ENCODE measurements at regions not wholly inside any gene's neighbourhood (a gene's known extent, or its start where the extent isn't known, plus 50 kb on each side); places are given as distances from the start of the nearest gene placed in this dataset.

DNA sequence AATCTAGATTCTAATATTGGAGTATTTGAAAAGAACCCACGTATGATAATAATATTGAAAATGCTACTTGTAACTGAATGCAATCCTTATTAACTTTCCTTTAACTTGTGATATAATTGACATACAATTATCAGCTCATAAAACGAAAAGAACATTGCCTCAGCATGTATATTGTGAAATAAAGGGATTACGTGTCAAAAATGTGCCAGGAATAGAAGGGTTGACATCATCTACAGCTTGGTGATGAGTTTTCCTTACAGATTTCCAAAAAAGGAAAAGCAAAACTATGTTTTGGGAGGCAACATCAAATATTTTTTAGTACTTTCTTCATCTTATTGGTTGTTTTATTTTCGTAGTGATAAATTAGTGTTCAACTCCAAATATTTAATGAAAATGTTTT, 266.0 kb upstream of the PTGER4 start:
- DNase-seq: no peak

GRCh38 chr5:40412771-40413170, 266.9 kb upstream of the PTGER4 start:
- no peak for DNase-seq

DNA sequence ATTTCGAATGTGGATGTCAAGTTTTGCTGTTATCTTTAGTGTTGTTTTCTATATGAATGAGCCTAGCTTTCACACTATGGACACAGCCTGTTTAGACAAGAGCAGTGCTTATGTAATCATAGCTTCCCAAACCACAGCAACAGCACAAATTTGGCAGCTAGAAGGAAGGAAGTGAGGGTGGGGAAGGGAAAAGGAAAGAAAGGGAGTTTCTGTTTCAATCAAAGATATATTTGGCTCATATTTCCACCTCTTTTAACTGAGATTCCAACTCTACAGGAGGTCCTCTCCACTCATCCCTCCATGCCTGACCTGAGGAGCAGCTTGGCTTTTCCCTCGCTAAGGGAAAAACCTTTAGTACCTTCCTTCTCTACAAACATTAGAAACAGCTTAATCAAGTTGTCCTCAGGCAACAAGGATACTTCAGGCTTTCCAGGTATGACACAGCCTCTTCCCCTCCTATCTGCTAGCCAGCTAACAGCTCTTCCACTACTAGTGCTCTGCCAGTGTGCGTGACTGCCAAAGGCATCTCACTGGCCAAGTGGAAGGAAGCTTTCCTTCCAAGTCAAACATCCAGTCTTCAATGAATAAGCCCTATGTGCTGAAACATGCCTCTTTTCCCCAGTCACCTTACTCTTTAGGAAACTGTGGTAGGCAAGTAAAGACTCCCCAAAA, 268.6 kb upstream of the PTGER4 start:
- no peak for DNase-seq

DNA sequence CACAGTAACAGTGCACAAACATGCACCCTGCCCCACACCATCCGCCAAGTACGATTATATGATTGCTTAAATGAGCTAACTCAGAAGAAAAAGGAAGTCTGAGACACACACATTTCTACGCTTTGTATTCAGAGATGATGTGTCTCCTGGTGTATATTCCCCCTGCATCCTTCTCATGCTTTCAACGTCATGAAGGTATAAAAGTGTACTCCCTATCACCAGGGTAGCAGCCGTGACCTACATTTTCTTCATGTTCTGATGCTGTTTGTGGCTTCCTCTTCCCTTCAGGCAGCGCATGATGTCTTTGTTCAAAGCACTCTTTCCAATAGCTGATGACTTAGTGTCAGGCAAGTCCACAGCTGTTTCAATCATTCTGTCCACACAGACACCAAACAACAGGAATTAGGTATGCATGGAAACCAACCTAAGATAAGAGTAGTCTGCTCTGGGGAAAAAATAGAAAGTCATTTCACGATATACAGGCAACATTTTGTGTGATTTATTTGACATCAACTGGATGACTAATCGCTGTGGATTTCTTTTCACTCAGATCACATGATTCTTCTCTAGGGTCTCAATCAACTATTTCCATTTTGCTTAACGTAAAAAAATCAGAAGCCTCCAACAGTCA, 269.4 kb upstream of the PTGER4 start:
- DNase-seq: no peak

- DNase-seq: no peak
These were observed 270.1 kb upstream of the PTGER4 start for GRCh38 chr5:40409601-40410000.

GRCh38 chr5:40406741-40407211, 272.9 kb upstream of the PTGER4 start:
- no peak for DNase-seq

- DNase-seq: no peak
These were observed 273.5 kb upstream of the PTGER4 start for GRCh38 chr5:40405996-40406740.

- no peak for DNase-seq
These were observed 274.5 kb upstream of the PTGER4 start for GRCh38 chr5:40405230-40405629.

- no peak for DNase-seq
These were observed 275.1 kb upstream of the PTGER4 start for GRCh38 chr5:40404613-40405012.

DNA sequence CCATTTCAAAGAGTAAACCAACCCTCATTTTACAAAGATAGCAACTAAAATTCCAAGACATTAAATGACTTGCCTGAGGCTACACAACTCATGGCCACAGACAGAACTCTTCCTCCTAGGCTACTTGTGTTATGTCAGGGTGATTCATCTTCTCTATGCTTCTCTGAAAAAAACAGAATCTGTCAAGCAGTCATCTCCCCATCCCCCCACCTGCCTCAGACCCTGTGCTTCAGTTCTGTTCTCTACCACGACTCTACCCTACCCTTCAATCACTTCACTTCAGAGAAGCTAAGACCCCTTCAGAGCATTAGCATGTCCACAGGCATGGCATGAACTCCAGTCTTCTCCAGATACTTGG, 277.7 kb upstream of the PTGER4 start:
- DNase-seq: no peak

- DNase-seq: no peak
These were observed 278.3 kb upstream of the PTGER4 start for GRCh38 chr5:40401284-40402006.

GRCh38 chr5:40400245-40400644, 279.5 kb upstream of the PTGER4 start:
- DNase-seq: no peak

DNA sequence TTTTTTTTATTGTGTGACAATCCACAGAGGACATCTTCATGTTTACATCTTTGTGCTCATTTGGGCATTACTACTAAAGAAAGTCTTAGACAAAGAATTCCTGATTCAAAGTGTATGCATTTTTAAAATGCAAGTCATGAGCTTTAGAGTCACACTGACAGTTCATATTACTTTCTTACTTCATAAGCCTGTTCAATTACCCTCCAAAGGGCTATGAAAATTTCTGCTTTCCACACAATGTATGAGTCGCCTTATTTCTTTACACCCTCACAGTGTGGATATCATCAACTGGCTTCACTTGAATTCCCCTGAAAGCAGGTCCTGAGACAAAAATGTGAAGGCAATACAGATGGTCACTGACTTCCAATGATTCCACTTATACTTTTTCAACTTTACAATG, 280.4 kb upstream of the PTGER4 start:
- DNase-seq: no peak

DNA sequence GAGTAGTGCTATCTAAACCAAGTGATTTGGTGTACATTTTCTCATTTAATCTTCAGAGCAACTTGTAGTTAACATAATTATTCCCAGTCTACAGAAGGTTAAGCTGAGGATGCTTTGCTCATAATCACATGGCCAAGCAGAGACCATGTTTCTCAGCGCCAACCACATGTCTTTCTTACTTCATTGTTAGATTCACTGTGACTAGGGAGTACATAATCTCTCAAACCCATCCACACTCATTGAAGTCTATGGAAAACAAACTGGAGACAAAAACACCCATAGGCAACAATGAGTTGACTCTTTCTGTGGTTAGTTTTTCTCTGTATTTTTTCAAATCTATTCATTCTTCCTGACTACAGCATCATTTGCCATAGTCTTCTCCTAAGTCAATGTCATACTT, 281.7 kb upstream of the PTGER4 start:
- DNase-seq: no peak

DNA sequence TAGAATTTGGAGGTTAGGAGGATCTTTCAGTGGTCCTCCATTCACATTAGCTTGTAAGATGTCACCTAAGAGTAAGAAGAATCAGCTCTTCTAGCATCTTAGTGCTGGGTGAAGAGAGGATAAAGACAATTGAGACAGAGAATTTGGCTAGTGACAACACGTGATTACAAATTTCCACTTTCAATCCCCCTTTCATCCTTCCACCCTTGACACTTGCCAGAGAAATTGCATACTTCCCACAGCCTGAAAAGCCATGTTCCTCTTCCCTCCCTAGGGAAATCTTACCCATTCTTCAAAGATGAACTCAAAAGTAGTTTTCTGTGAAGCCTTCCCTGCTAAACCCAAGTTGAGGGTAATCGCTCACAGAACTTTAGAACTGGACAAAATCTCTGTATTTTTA, 282.6 kb upstream of the PTGER4 start:
- no peak for DNase-seq

DNA sequence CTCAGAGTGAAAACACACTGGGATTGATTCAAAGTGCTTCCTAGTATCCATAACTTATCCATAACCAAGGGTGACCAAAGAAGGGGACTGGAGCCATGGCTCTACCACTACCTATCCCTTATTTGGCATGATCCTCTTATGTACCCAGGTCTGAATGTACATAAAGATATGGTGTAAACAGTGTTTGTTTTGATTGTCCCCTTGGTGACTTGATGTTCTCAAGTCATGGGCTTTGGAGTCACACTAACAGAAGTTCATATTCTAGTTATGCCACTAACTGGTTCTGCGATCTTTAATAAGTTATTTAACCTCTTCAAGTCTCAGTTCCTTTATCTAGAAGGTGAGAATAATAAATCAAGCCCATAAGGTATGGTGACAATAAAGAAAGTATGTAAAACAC, 283.4 kb upstream of the PTGER4 start:
- DNase-seq: no peak

GRCh38 chr5:40395251-40395650, 284.5 kb upstream of the PTGER4 start:
- DNase-seq: no peak

DNA sequence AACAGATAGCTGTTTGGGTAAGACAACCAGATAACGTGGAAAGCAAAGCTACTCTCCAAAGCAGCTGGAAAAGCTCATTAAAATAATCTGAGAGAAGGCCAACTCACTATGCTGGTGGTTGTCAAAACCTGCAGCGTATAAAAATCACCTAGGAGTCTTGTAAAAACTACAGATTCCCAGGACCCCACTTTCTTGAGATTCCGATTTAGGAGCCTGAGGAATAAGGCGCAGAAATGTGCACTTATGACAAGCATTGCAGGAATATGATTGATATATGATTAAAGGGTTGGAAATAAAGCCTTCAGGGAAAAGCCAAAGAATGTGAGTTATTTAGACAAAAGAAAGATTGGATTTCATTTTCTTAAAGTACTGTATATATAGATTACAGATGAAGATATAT, 285.0 kb upstream of the PTGER4 start:
- no peak for DNase-seq

DNA sequence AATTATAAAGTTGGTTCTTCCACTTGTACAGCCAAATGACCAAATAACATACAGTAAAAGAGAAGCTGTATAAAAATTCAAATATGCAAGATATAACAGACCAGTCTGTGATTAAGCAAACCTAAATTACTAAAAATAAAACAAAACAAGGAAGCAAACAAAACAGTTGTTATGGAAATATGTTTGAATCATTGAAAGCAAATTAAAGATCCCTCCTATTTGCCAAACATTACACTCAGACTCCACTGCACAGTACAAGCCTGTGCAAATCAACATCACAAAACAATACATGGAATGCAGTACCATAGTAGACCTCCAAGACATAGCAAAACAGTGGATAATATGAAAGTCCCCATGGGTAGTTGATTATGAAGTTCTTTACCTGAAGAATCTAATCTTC, 288.1 kb upstream of the PTGER4 start:
- DNase-seq: no peak

GRCh38 chr5:40390281-40391149, 289.2 kb upstream of the PTGER4 start:
- DNase-seq: no peak

DNA sequence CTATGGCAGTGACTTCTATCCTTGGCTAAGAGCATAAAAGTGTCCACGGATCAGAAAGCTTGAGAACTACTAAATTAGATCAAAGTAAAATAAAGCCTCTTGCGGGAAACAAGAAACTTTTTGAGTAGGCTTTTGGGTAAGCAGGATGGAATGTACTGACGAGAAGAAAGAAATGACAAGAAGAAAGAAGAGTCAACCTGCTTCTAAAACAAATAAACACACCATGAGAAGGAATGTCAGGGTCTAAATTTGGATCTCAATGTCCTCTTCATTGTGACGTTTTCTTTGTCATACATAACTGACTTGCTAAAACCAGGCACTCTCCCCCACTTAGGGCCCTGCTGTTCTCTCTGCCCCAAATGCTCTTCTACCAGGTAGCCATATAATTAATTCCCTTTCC, 290.1 kb upstream of the PTGER4 start:
- DNase-seq: no peak

GRCh38 chr5:40386289-40386688, 293.4 kb upstream of the PTGER4 start:
- no peak for DNase-seq

- no peak for DNase-seq
These were observed 294.2 kb upstream of the PTGER4 start for GRCh38 chr5:40385544-40385943.
